SK-N-SH (cell line): ENCODE measurements at regions not wholly inside any gene's neighbourhood (a gene's known extent, or its start where the extent isn't known, plus 50 kb on each side); places are given as distances from the start of the nearest gene placed in this dataset.
"Not testable (repeated sequence)": the region's sequence is repeated elsewhere in the genome, so short reads cannot be mapped to it uniquely, and the experiment has no call there.

Experiments used
- EP300 ChIP-seq, 2 experiments: IDR thresholded peaks; 2 replicates each; pipeline versions ENCODE4 v1.4.0 to v1.6.1; 2012; ENCODE audit warnings: borderline replicate concordance in 1 of 2, low read depth in 1 of 2, low read length in 1 of 2
- GABPA ChIP-seq: IDR thresholded peaks from 2 replicates; pipeline ENCODE4 v1.4.0; 2012; ENCODE audit warnings: low read depth, mild to moderate bottlenecking
- GATA2 ChIP-seq: sonication (generic); formaldehyde crosslinking; IDR thresholded peaks from 2 replicates; pipeline ENCODE4 v1.5.0; 2020; ENCODE audit warnings: mild to moderate bottlenecking, missing genetic modification reagents
- NRF1 ChIP-seq: IDR thresholded peaks from 2 replicates; pipeline ENCODE4 v1.6.1; 2012; ENCODE audit warnings: low read depth, mild to moderate bottlenecking, low read length
- TF ChIP-seq, protein P1 (sequence below): fragments of 200-600 bp; sonication (generic); IDR thresholded peaks from 2 replicates; pipeline ENCODE4 v1.6.1; 2017; ENCODE audit warnings: antibody characterized with exemption, mild to moderate bottlenecking, moderate library complexity
- TF ChIP-seq, protein P2 (sequence below): IDR thresholded peaks from 2 replicates; pipeline ENCODE4 v1.6.1; 2012; ENCODE audit warnings: mild to moderate bottlenecking, low read depth, low read length, moderate library complexity
- TF ChIP-seq, protein P3 (sequence below): IDR thresholded peaks from 2 replicates; pipeline ENCODE4 v1.4.0; 2012; ENCODE audit warnings: low read depth
- TF ChIP-seq, protein P4 (sequence below): fragments of 150-350 bp; IDR thresholded peaks from 2 replicates; pipeline ENCODE4 v1.6.1; 2017; ENCODE audit warnings: antibody characterized with exemption, low read length, low read depth, borderline replicate concordance

DNA sequence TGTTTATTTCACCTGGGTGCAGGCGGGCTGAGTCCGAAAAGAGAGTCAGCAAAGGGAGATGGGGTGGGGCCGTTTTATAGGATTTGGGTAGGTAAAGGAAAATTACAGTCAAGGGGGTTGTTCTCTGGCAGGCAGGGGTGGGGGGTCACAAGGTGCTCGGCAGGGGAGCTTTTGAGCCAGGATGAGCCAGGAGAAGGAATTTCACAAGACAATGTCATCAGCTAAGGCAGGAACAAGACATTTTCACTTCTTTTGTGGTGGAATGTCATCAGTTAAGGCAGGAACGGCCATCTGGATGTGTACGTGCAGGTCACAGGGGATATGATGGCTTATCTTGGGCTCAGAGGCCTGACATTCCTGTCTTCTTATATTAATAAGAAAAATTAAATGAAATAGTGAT lies 115.8 kb upstream of the KCNJ3 start:
- TF ChIP-seq, protein P1, sequence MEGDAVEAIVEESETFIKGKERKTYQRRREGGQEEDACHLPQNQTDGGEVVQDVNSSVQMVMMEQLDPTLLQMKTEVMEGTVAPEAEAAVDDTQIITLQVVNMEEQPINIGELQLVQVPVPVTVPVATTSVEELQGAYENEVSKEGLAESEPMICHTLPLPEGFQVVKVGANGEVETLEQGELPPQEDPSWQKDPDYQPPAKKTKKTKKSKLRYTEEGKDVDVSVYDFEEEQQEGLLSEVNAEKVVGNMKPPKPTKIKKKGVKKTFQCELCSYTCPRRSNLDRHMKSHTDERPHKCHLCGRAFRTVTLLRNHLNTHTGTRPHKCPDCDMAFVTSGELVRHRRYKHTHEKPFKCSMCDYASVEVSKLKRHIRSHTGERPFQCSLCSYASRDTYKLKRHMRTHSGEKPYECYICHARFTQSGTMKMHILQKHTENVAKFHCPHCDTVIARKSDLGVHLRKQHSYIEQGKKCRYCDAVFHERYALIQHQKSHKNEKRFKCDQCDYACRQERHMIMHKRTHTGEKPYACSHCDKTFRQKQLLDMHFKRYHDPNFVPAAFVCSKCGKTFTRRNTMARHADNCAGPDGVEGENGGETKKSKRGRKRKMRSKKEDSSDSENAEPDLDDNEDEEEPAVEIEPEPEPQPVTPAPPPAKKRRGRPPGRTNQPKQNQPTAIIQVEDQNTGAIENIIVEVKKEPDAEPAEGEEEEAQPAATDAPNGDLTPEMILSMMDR, result not testable (repeated sequence)
- TF ChIP-seq, protein P2, sequence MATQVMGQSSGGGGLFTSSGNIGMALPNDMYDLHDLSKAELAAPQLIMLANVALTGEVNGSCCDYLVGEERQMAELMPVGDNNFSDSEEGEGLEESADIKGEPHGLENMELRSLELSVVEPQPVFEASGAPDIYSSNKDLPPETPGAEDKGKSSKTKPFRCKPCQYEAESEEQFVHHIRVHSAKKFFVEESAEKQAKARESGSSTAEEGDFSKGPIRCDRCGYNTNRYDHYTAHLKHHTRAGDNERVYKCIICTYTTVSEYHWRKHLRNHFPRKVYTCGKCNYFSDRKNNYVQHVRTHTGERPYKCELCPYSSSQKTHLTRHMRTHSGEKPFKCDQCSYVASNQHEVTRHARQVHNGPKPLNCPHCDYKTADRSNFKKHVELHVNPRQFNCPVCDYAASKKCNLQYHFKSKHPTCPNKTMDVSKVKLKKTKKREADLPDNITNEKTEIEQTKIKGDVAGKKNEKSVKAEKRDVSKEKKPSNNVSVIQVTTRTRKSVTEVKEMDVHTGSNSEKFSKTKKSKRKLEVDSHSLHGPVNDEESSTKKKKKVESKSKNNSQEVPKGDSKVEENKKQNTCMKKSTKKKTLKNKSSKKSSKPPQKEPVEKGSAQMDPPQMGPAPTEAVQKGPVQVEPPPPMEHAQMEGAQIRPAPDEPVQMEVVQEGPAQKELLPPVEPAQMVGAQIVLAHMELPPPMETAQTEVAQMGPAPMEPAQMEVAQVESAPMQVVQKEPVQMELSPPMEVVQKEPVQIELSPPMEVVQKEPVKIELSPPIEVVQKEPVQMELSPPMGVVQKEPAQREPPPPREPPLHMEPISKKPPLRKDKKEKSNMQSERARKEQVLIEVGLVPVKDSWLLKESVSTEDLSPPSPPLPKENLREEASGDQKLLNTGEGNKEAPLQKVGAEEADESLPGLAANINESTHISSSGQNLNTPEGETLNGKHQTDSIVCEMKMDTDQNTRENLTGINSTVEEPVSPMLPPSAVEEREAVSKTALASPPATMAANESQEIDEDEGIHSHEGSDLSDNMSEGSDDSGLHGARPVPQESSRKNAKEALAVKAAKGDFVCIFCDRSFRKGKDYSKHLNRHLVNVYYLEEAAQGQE, result not testable (repeated sequence)
- TF ChIP-seq, protein P3, sequence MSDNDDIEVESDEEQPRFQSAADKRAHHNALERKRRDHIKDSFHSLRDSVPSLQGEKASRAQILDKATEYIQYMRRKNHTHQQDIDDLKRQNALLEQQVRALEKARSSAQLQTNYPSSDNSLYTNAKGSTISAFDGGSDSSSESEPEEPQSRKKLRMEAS, result not testable (repeated sequence)
- TF ChIP-seq, protein P4, sequence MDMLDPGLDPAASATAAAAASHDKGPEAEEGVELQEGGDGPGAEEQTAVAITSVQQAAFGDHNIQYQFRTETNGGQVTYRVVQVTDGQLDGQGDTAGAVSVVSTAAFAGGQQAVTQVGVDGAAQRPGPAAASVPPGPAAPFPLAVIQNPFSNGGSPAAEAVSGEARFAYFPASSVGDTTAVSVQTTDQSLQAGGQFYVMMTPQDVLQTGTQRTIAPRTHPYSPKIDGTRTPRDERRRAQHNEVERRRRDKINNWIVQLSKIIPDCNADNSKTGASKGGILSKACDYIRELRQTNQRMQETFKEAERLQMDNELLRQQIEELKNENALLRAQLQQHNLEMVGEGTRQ, result not testable (repeated sequence)
- TF ChIP-seq NRF1; EP300 (IDR thresholded peaks at IDR 0.05; ENCODE audit: borderline replicate concordance in 1 of 2, low read depth in 1 of 2, low read length in 1 of 2); GATA2; GABPA: not testable (repeated sequence)
